Mesendoderm (in vitro differentiated cells): ENCODE measurements at regions not wholly inside any gene's neighbourhood (a gene's known extent, or its start where the extent isn't known, plus 50 kb on each side); places are given as distances from the start of the nearest gene placed in this dataset.
A peak's percentile ranks its signal among the peaks of the same experiment; 100 is the strongest.

ENCODE experiments used
- DNase-seq: peaks from one replicate; pipeline ENCODE4 v3.0.0; 2013
- H2AK5ac ChIP-seq: 2 replicates; pipeline ENCODE4 v1.6.1; 2013; ENCODE audit warnings: low read length, inconsistent platforms
- H2BK120ac ChIP-seq: 2 replicates; pipeline ENCODE4 v1.6.1; 2013; ENCODE audit warnings: low read depth, mild to moderate bottlenecking, low read length, moderate library complexity, mixed read lengths
- H2BK15ac ChIP-seq: replicated peaks from 2 replicates; pipeline ENCODE4 v1.6.1; 2013; ENCODE audit warnings: low read depth, mild to moderate bottlenecking, moderate library complexity
- H2BK5ac ChIP-seq: 2 replicates; pipeline ENCODE4 v1.6.1; 2013; ENCODE audit warnings: low read length, inconsistent platforms
- H3K18ac ChIP-seq: 2 replicates; pipeline ENCODE4 v1.6.1; 2013; ENCODE audit warnings: mild to moderate bottlenecking, low read length, mixed read lengths
- H3K23ac ChIP-seq: one replicate; pipeline ENCODE4 v1.6.1; 2013; ENCODE audit warnings: low read length
- H3K27ac ChIP-seq: 2 replicates; pipeline ENCODE4 v1.5.1; 2013; ENCODE audit warnings: low read depth, mild to moderate bottlenecking, inconsistent platforms, low read length, moderate library complexity
- H3K27me3 ChIP-seq: 2 replicates; pipeline ENCODE4 v1.6.1; 2013; ENCODE audit warnings: low read length, control low read depth, mild to moderate bottlenecking, inconsistent platforms; ENCODE audit not compliant: insufficient read depth, poor library complexity
- H3K36me3 ChIP-seq: 2 replicates; pipeline ENCODE4 v1.6.1; 2013; ENCODE audit warnings: low read length, inconsistent platforms; ENCODE audit not compliant: control insufficient read depth, insufficient read depth
- H3K4ac ChIP-seq: one replicate; pipeline ENCODE4 v1.6.1; 2013; ENCODE audit warnings: low read depth, mild to moderate bottlenecking, low read length, moderate library complexity
- H3K4me1 ChIP-seq: 2 replicates; pipeline ENCODE4 v1.6.1; 2013; ENCODE audit warnings: low read depth, low read length, inconsistent platforms; ENCODE audit not compliant: control insufficient read depth
- H3K4me2 ChIP-seq: 2 replicates; pipeline ENCODE4 v1.6.1; 2013; ENCODE audit warnings: low read length
- H3K4me3 ChIP-seq: 2 replicates; pipeline ENCODE4 v1.5.1; 2013; ENCODE audit warnings: mild to moderate bottlenecking, low read length
- H3K56ac ChIP-seq: one replicate; pipeline ENCODE4 v1.6.1; 2013; ENCODE audit warnings: low read length
- H3K79me1 ChIP-seq: 2 replicates; pipeline ENCODE4 v1.6.1; 2013; ENCODE audit warnings: low read length, inconsistent platforms
- H3K79me2 ChIP-seq: 2 replicates; pipeline ENCODE4 v1.6.1; 2013; ENCODE audit warnings: mild to moderate bottlenecking, low read length; ENCODE audit not compliant: control insufficient read depth, insufficient read depth
- H3K9ac ChIP-seq: 2 replicates; pipeline ENCODE4 v1.6.1; 2013; ENCODE audit warnings: low read length, inconsistent platforms
- H4K5ac ChIP-seq: one replicate; pipeline ENCODE4 v1.6.1; 2013; ENCODE audit warnings: low read length
- H4K8ac ChIP-seq: one replicate; pipeline ENCODE4 v1.6.1; 2013; ENCODE audit warnings: low read depth, mild to moderate bottlenecking, control low read depth, low read length, moderate library complexity
- WGBS: extraction: QIAGEN DNeasy Blood & Tissue Kit; methylation state at CpG from one replicate; pipeline ENCODE4 v1.1.7; 2013; ENCODE audit warnings: low lambda C conversion rate, missing lambda C conversion rate; ENCODE audit not compliant: insufficient coverage; ENCODE audit errors: extremely low coverage; 5-methylcytosine and 5-hydroxymethylcytosine counted together

GRCh38 chr1:105793536-105794146, 1262.8 kb upstream of the PRMT6 start:
- H3K9ac ChIP-seq, result no peak overlapping the region
- H3K18ac ChIP-seq, result no peak overlapping the region
- no peak overlapping the region for H3K56ac ChIP-seq
- no peak overlapping the region for H3K4me3 ChIP-seq
- no CpG with 5 or more reads among the region's 1 CpG for WGBS
- no peaks in the 10 kb centered on the region for H3K79me1 ChIP-seq
- H2BK15ac ChIP-seq, result no peak overlapping the region
- no peaks in the 10 kb centered on the region for H3K4me1 ChIP-seq
- no peak overlapping the region for H3K23ac ChIP-seq
- no peak overlapping the region for H2BK5ac ChIP-seq
- no peak overlapping the region for H3K4ac ChIP-seq
- no peaks in the 10 kb centered on the region for H3K36me3 ChIP-seq
- H3K27me3 ChIP-seq, result no peaks in the 10 kb centered on the region
- no peak overlapping the region for H4K5ac ChIP-seq
- no peak overlapping the region for H4K8ac ChIP-seq
- H2AK5ac ChIP-seq, result no peak overlapping the region
- no peaks in the 10 kb centered on the region for H3K79me2 ChIP-seq
- no peak overlapping the region for H2BK120ac ChIP-seq
- no peak overlapping the region for H3K4me2 ChIP-seq
- H3K27ac ChIP-seq, result no peak overlapping the region
- DNase-seq, result peak; percentile 57

GRCh38 chr1:105795741-105796140, 1260.7 kb upstream of the PRMT6 start:
- Histone ChIP-seq H3K27ac (no peak overlapping the region), H3K18ac (no peak overlapping the region), H3K4me3 (no peak overlapping the region)

GRCh38 chr1:105830571-105831146, 1225.8 kb upstream of the PRMT6 start:
- DNase-seq, result no peak
- H3K56ac ChIP-seq, result no peak overlapping the region

More at GRCh38 chr1:105795741-105796140, 1260.7 kb upstream of the PRMT6 start:
- Histone ChIP-seq H2BK120ac (no peak overlapping the region), H3K36me3 (no peaks in the 10 kb centered on the region), H2AK5ac (no peak overlapping the region), H4K5ac (no peak overlapping the region), H3K9ac (no peak overlapping the region), H3K4me2 (no peak overlapping the region), H2BK15ac (no peak overlapping the region), H3K79me2 (no peaks in the 10 kb centered on the region), H3K23ac (no peak overlapping the region), H3K79me1 (no peaks in the 10 kb centered on the region), H2BK5ac (no peak overlapping the region), H4K8ac (no peak overlapping the region), H3K4ac (no peak overlapping the region), H3K4me1 (no peaks in the 10 kb centered on the region), H3K27me3 (no peaks in the 10 kb centered on the region), H3K56ac (no peak overlapping the region)
- WGBS, result no CpG with 5 or more reads among the region's 32 CpGs
- no peak for DNase-seq

GRCh38 chr1:105838071-105838470, 1218.4 kb upstream of the PRMT6 start:
- Histone ChIP-seq H3K27me3 (no peaks in the 10 kb centered on the region), H3K56ac (no peak overlapping the region), H3K4ac (no peak overlapping the region), H4K8ac (no peak overlapping the region), H3K79me1 (no peaks in the 10 kb centered on the region), H3K9ac (no peak overlapping the region), H2AK5ac (no peak overlapping the region), H3K4me2 (no peak overlapping the region), H4K5ac (no peak overlapping the region), H3K18ac (no peak overlapping the region), H2BK15ac (no peak overlapping the region), H2BK120ac (no peak overlapping the region), H3K4me1 (no peaks in the 10 kb centered on the region), H3K27ac (no peak overlapping the region), H3K4me3 (no peak overlapping the region), H3K79me2 (no peaks in the 10 kb centered on the region), H2BK5ac (no peak overlapping the region), H3K36me3 (no peaks in the 10 kb centered on the region), H3K23ac (no peak overlapping the region)
- DNase-seq, result no peak

More at GRCh38 chr1:105830571-105831146, 1225.8 kb upstream of the PRMT6 start:
- Histone ChIP-seq H3K4ac (no peak overlapping the region), H2BK5ac (no peak overlapping the region), H3K4me1 (no peaks in the 10 kb centered on the region), H4K5ac (no peak overlapping the region), H2BK15ac (no peak overlapping the region), H3K18ac (no peak overlapping the region), H3K79me1 (no peaks in the 10 kb centered on the region), H3K36me3 (no peaks in the 10 kb centered on the region), H3K23ac (no peak overlapping the region), H2AK5ac (no peak overlapping the region), H3K9ac (no peak overlapping the region), H3K79me2 (no peaks in the 10 kb centered on the region), H2BK120ac (no peak overlapping the region), H4K8ac (no peak overlapping the region), H3K27ac (no peak overlapping the region), H3K4me2 (no peak overlapping the region), H3K4me3 (no peak overlapping the region), H3K27me3 (no peaks in the 10 kb centered on the region)
- WGBS, result no CpG with 5 or more reads among the region's 3 CpGs

GRCh38 chr1:105865546-105865945, 1190.9 kb upstream of the PRMT6 start:
- H3K27me3 ChIP-seq, result no peaks in the 10 kb centered on the region
- no peak overlapping the region for H3K18ac ChIP-seq
- H3K36me3 ChIP-seq, result no peaks in the 10 kb centered on the region
- no peak overlapping the region for H3K27ac ChIP-seq
- no peak overlapping the region for H2AK5ac ChIP-seq
- H3K79me1 ChIP-seq, result no peaks in the 10 kb centered on the region
- H4K8ac ChIP-seq, result no peak overlapping the region
- H3K9ac ChIP-seq, result no peak overlapping the region
- no peak overlapping the region for H3K4ac ChIP-seq
- no peak overlapping the region for H3K23ac ChIP-seq
- no peak overlapping the region for H2BK5ac ChIP-seq
- H3K79me2 ChIP-seq, result no peaks in the 10 kb centered on the region
- H3K4me1 ChIP-seq, result no peaks in the 10 kb centered on the region
- DNase-seq, result peak; percentile 21
- no peak overlapping the region for H3K4me3 ChIP-seq
- H2BK15ac ChIP-seq, result no peak overlapping the region
- no CpG with 5 or more reads among the region's 2 CpGs for WGBS
- H3K56ac ChIP-seq, result no peak overlapping the region
- no peak overlapping the region for H2BK120ac ChIP-seq
- no peak overlapping the region for H4K5ac ChIP-seq
- H3K4me2 ChIP-seq, result no peak overlapping the region

GRCh38 chr1:105872817-105873216, 1183.7 kb upstream of the PRMT6 start:
- no peak overlapping the region for H3K27ac ChIP-seq
- H3K79me1 ChIP-seq, result no peaks in the 10 kb centered on the region
- H2BK120ac ChIP-seq, result no peak overlapping the region
- no peaks in the 10 kb centered on the region for H3K27me3 ChIP-seq
- no peak overlapping the region for H3K4ac ChIP-seq
- no peak overlapping the region for H3K23ac ChIP-seq
- no peak overlapping the region for H3K9ac ChIP-seq
- no peaks in the 10 kb centered on the region for H3K79me2 ChIP-seq
- no peak overlapping the region for H3K4me3 ChIP-seq
- no peak overlapping the region for H2AK5ac ChIP-seq
- H3K18ac ChIP-seq, result no peak overlapping the region
- no CpG with 5 or more reads among the region's 1 CpG for WGBS
- H3K4me2 ChIP-seq, result no peak overlapping the region
- no peak overlapping the region for H2BK15ac ChIP-seq
- no peak overlapping the region for H3K56ac ChIP-seq
- H3K36me3 ChIP-seq, result no peaks in the 10 kb centered on the region
- no peak overlapping the region for H2BK5ac ChIP-seq
- DNase-seq, result peak; percentile 3
- no peak overlapping the region for H4K8ac ChIP-seq
- no peaks in the 10 kb centered on the region for H3K4me1 ChIP-seq
- no peak overlapping the region for H4K5ac ChIP-seq
